Sciatic nerve (tissue), 2 donors: ENCODE measurements at regions not wholly inside any gene's neighbourhood (a gene's known extent, or its start where the extent isn't known, plus 50 kb on each side); places are given as distances from the start of the nearest gene placed in this dataset.
"Not testable (repeated sequence)": the region's sequence is repeated elsewhere in the genome, so short reads cannot be mapped to it uniquely, and the experiment has no call there.

Source experiments
- ATAC-seq: fragments of 200-7000 bp; cut with Tn5 transposase; one replicate; pipeline ENCODE4 v1.9.1; 2020; ENCODE audit warnings: mild to moderate bottlenecking, moderate library complexity
- DNase-seq: peaks from one replicate; pipeline ENCODE4 v3.0.0-alpha.2; 2020; ENCODE audit warnings: low spot score
- intact Hi-C: fragments of 100-400 bp; cut with DNase I; formaldehyde crosslinking; loops from one replicate; pipeline ENCODE4 v1.14.2; 2022
- donor health status: DM: no; HTN: no; CAD: no.
- donor health status: DM: no; HTN: no; CAD: no.

GRCh38 chr14:38554026-38554425, 298.1 kb upstream of the CLEC14A start:
- intact Hi-C loops: no loop called here
- no peak for ATAC-seq
- DNase-seq: no peak

GRCh38 chr14:38553586-38553985, 297.7 kb upstream of the CLEC14A start:
- ATAC-seq (no peak), DNase-seq (no peak)
- intact Hi-C loops: no loop called here

- DNase-seq (no peak), ATAC-seq (no peak)
- intact Hi-C loops: no loop called here
Observed at GRCh38 chr14:38549564-38549963, 293.7 kb upstream of the CLEC14A start.

- DNase-seq (no peak), ATAC-seq (no peak)
- intact Hi-C loops: no loop called here
Observed at GRCh38 chr14:38547961-38548490, 292.1 kb upstream of the CLEC14A start.

GRCh38 chr14:38546932-38547551, 291.1 kb upstream of the CLEC14A start:
- DNase-seq (no peak), ATAC-seq (no peak)
- intact Hi-C loops: no loop called here

- intact Hi-C loops: no loop called here
- no peak for ATAC-seq
- DNase-seq: no peak
Observed at GRCh38 chr14:38544776-38545175, 288.9 kb upstream of the CLEC14A start.

- ATAC-seq, DNase-seq, intact Hi-C loops: not testable (repeated sequence)
Observed at GRCh38 chr14:38543851-38544250, 288.0 kb upstream of the CLEC14A start.

- ATAC-seq, DNase-seq, intact Hi-C loops: not testable (repeated sequence)
Observed at GRCh38 chr14:38538053-38538452, 282.2 kb upstream of the CLEC14A start.

- DNase-seq (no peak), ATAC-seq (no peak)
- intact Hi-C loops: no loop called here
Observed at GRCh38 chr14:38536376-38537038, 280.6 kb upstream of the CLEC14A start.

- no peak for DNase-seq
- intact Hi-C loops: no loop called here
- no peak for ATAC-seq
Observed at GRCh38 chr14:38528582-38528981, 272.7 kb upstream of the CLEC14A start.

GRCh38 chr14:38527502-38527878, 271.6 kb upstream of the CLEC14A start:
- ATAC-seq (no peak), DNase-seq (no peak)
- intact Hi-C loops: no loop called here

GRCh38 chr14:38526826-38527501, 271.1 kb upstream of the CLEC14A start:
- ATAC-seq (no peak), DNase-seq (no peak)
- intact Hi-C loops: no loop called here

GRCh38 chr14:38524636-38525509, 269.0 kb upstream of the CLEC14A start:
- intact Hi-C loops: no loop called here
- ATAC-seq: no peak
- no peak for DNase-seq

- no peak for ATAC-seq
- intact Hi-C loops: no loop called here
Observed at GRCh38 chr14:38522724-38523123, 266.8 kb upstream of the CLEC14A start.

GRCh38 chr14:38521591-38521990, 265.7 kb upstream of the CLEC14A start:
- DNase-seq: no peak
- intact Hi-C loops: no loop called here
- no peak for ATAC-seq

More at GRCh38 chr14:38522724-38523123, 266.8 kb upstream of the CLEC14A start:
- DNase-seq: no peak

GRCh38 chr14:38517426-38517825, 261.5 kb upstream of the CLEC14A start:
- intact Hi-C loops: no loop called here
- ATAC-seq: no peak
- DNase-seq: no peak

GRCh38 chr14:38512236-38512635, 256.3 kb upstream of the CLEC14A start:
- intact Hi-C loops: no loop called here
- ATAC-seq: no peak
- no peak for DNase-seq

GRCh38 chr14:38507299-38507698, 251.4 kb upstream of the CLEC14A start:
- intact Hi-C loops: no loop called here
- DNase-seq: no peak
- no peak for ATAC-seq

- DNase-seq: no peak
Observed at GRCh38 chr14:38505973-38506249, 250.0 kb upstream of the CLEC14A start.

More at GRCh38 chr14:38505973-38506249, 250.0 kb upstream of the CLEC14A start:
- intact Hi-C loops: no loop called here
- no peak for ATAC-seq
